Endodermal cell (in vitro differentiated cells): ENCODE measurements at regions not wholly inside any gene's neighbourhood (a gene's known extent, or its start where the extent isn't known, plus 50 kb on each side); places are given as distances from the start of the nearest gene placed in this dataset.
"Not testable (repeated sequence)": the region's sequence is repeated elsewhere in the genome, so short reads cannot be mapped to it uniquely, and the experiment has no call there.

Source experiments
- DNase-seq: peaks from one replicate; pipeline ENCODE4 v3.0.0-alpha.2; 2017
- H3K27ac ChIP-seq: 2 replicates; pipeline ENCODE4 v1.5.1; 2013; ENCODE audit warnings: mild to moderate bottlenecking, low read depth, low read length, moderate library complexity
- H3K27me3 ChIP-seq: 2 replicates; pipeline ENCODE4 v1.6.1; 2013; ENCODE audit warnings: mild to moderate bottlenecking, low read length, moderate library complexity; ENCODE audit not compliant: insufficient read depth, control insufficient read depth, poor library complexity, severe bottlenecking
- H3K36me3 ChIP-seq: 2 replicates; pipeline ENCODE4 v1.7.0; 2013; ENCODE audit warnings: mild to moderate bottlenecking, low read length, moderate library complexity; ENCODE audit not compliant: control insufficient read depth, insufficient read depth
- H3K4me1 ChIP-seq: one replicate; pipeline ENCODE4 v1.7.0; 2013; ENCODE audit warnings: low read length; ENCODE audit not compliant: control insufficient read depth, insufficient read depth
- H3K4me3 ChIP-seq: 2 replicates; pipeline ENCODE4 v1.5.1; 2013; ENCODE audit warnings: mild to moderate bottlenecking, low read length, moderate library complexity
- H3K9ac ChIP-seq: 2 replicates; pipeline ENCODE4 v1.6.1; 2013; ENCODE audit warnings: mild to moderate bottlenecking, low read length, moderate library complexity; ENCODE audit not compliant: poor library complexity, severe bottlenecking; ENCODE audit errors: extremely low read depth
- H3K9me3 ChIP-seq: 2 replicates; pipeline ENCODE4 v1.6.1; 2013; ENCODE audit warnings: mild to moderate bottlenecking, low read length, moderate library complexity; ENCODE audit not compliant: control insufficient read depth
- H3K27ac Mint-ChIP-seq: 2 replicates; pipeline ENCODE4 v1.8.0; 2020; ENCODE audit warnings: mixed read lengths
- H3K27me3 Mint-ChIP-seq: 2 replicates; pipeline ENCODE4 v1.8.0; 2021; ENCODE audit warnings: mild to moderate bottlenecking, mixed read lengths; ENCODE audit not compliant: insufficient read depth
- H3K36me3 Mint-ChIP-seq: 2 replicates; pipeline ENCODE4 v1.8.0; 2020; ENCODE audit warnings: low read depth, mixed read lengths
- H3K4me1 Mint-ChIP-seq: 2 replicates; pipeline ENCODE4 v1.8.0; 2020; ENCODE audit warnings: mixed read lengths
- H3K4me3 Mint-ChIP-seq: 2 replicates; pipeline ENCODE4 v1.8.0; 2020; ENCODE audit warnings: mild to moderate bottlenecking, moderate library complexity, mixed read lengths
- H3K9me3 Mint-ChIP-seq: 2 replicates; pipeline ENCODE4 v1.8.0; 2020; ENCODE audit warnings: mild to moderate bottlenecking, mixed read lengths
- WGBS, 2 experiments: methylation state at CpG; one replicate each; pipeline versions ENCODE4 v1.1.5 to v1.1.7; 2013; ENCODE audit warnings: missing lambda C conversion rate in 2 of 2, mixed read lengths in 1 of 2; ENCODE audit not compliant: insufficient coverage in 1 of 2, insufficient read length in 1 of 2; 5-methylcytosine and 5-hydroxymethylcytosine counted together
- TF ChIP-seq, protein P1 (sequence below): fragments of 200-600 bp; sonication (generic); conservative IDR thresholded peaks from 2 replicates; pipeline ENCODE4 v1.5.0; 2021; ENCODE audit warnings: antibody characterized with exemption, mild to moderate bottlenecking

DNA sequence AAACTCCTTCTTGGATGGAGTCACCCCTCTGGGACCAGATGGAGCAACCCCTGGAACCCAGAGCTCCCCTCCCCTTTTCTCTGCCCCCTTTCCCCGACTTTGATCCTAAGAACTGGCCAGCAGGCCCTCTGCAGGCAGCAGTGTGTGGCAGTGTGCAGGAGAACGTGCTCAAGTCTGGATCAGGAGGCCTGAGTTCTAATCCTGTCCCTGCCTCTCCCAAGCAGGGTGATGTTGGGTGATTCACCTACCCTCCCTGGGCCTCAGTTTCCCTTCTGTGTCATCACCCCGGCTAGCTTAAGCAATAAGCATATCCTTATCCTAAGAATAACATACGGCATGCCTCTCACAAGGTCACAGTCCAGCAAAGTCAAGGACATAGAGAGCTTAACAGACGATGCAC lies 67.6 kb downstream of the C9orf50 start:
- no peaks in the 10 kb centered on the region for H3K36me3 Mint-ChIP-seq
- no peaks in the 10 kb centered on the region for H3K9me3 Mint-ChIP-seq
- no peak overlapping the region for H3K27ac Mint-ChIP-seq
- WGBS, 2 experiments = 83 to 91% methylated on average over 3 to 5 of the region's 5 CpGs
- H3K4me3 ChIP-seq = no peak overlapping the region
- H3K27me3 Mint-ChIP-seq = peaks cover 13% of the 10 kb centered on the region
- H3K27me3 ChIP-seq = no peaks in the 10 kb centered on the region
- H3K9ac ChIP-seq = no peak overlapping the region
- H3K4me1 Mint-ChIP-seq = peaks cover 30% of the 10 kb centered on the region
- TF ChIP-seq, protein P1, sequence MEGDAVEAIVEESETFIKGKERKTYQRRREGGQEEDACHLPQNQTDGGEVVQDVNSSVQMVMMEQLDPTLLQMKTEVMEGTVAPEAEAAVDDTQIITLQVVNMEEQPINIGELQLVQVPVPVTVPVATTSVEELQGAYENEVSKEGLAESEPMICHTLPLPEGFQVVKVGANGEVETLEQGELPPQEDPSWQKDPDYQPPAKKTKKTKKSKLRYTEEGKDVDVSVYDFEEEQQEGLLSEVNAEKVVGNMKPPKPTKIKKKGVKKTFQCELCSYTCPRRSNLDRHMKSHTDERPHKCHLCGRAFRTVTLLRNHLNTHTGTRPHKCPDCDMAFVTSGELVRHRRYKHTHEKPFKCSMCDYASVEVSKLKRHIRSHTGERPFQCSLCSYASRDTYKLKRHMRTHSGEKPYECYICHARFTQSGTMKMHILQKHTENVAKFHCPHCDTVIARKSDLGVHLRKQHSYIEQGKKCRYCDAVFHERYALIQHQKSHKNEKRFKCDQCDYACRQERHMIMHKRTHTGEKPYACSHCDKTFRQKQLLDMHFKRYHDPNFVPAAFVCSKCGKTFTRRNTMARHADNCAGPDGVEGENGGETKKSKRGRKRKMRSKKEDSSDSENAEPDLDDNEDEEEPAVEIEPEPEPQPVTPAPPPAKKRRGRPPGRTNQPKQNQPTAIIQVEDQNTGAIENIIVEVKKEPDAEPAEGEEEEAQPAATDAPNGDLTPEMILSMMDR = peak; percentile 23
- no peak overlapping the region for H3K4me3 Mint-ChIP-seq
- no peaks in the 10 kb centered on the region for H3K36me3 ChIP-seq
- DNase-seq = no peak
- no peak overlapping the region for H3K27ac ChIP-seq
- no peaks in the 10 kb centered on the region for H3K9me3 ChIP-seq
- peaks cover 15% of the 10 kb centered on the region for H3K4me1 ChIP-seq

DNA sequence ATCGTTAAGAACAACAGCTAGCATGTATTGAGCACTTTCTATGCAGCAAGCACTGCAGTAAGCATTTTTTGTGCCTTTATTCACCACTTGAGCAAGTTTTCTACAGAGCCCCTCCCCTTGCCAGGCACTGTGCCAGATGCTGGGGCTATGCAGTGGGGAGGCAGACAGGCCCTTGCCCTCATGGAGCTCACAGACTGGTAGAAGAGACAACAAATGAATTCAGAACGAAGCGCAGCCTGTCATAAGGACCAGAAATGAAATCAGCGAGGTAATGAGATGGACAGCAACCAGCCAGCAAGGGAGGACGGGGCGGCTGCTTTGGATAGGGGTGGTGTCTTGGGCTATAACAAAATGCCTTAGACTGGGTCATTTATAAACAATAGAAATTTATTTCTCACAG lies 68.8 kb downstream of the C9orf50 start:
- no peaks in the 10 kb centered on the region for H3K9me3 ChIP-seq
- no peaks in the 10 kb centered on the region for H3K27me3 ChIP-seq
- Mint-ChIP-seq H3K9me3 (no peaks in the 10 kb centered on the region), H3K36me3 (no peaks in the 10 kb centered on the region), H3K27me3 (peaks cover 13% of the 10 kb centered on the region), H3K27ac (no peak overlapping the region), H3K4me1 (peaks cover 24% of the 10 kb centered on the region), H3K4me3 (no peak overlapping the region)
- peaks cover 8% of the 10 kb centered on the region for H3K4me1 ChIP-seq
- no peak overlapping the region for H3K27ac ChIP-seq
- WGBS, 2 experiments = 92 to 93% methylated on average over 3 to 6 of the region's 6 CpGs
- DNase-seq = peak; percentile 39
- no peak overlapping the region for H3K4me3 ChIP-seq
- no peak overlapping the region for H3K9ac ChIP-seq
- H3K36me3 ChIP-seq = no peaks in the 10 kb centered on the region
- TF ChIP-seq, protein P1 = no peak

DNA sequence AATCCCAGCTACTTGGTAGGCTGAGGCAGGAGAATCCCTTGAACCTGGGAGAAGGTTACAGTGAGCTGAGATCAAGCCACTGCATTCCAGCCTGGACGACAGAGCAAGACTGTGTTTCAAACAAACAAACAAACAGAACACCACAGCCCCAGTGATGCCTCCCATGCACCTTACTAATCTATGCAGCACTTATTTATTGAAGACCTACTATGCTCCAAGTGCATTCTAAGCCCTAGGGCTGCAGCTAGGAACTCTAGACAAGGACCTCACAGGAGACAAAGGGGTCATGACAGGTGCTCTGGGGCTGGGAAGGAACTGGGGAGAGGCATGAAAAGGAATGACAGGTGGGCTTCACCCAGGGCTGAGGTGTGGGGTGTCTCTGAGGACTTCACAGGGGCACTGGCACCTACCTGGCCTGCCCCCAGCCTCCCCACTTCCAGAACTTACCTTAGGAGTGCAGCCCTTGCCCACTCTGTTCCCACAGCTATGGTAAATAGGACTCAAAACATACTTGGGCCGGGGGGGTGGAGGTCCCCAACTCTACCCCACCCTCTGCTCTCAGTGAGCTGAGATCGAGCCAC lies 69.4 kb downstream of the C9orf50 start:
- Histone ChIP-seq H3K27me3 (no peaks in the 10 kb centered on the region), H3K9ac (no peak overlapping the region), H3K4me3 (no peak overlapping the region), H3K9me3 (no peaks in the 10 kb centered on the region), H3K4me1 (peaks cover 6% of the 10 kb centered on the region), H3K36me3 (no peaks in the 10 kb centered on the region), H3K27ac (no peak overlapping the region)
- TF ChIP-seq, protein P1 = no peak
- no peak overlapping the region for H3K27ac Mint-ChIP-seq
- H3K4me1 Mint-ChIP-seq = peaks cover 19% of the 10 kb centered on the region
- peak overlapping the region; percentile 67 for H3K4me3 Mint-ChIP-seq
- no peaks in the 10 kb centered on the region for H3K9me3 Mint-ChIP-seq
- DNase-seq = peak; percentile 35
- peaks cover 16% of the 10 kb centered on the region for H3K27me3 Mint-ChIP-seq
- 86 to 87% methylated on average over 2 to 3 of the region's 3 CpGs for WGBS, 2 experiments
- H3K36me3 Mint-ChIP-seq = no peaks in the 10 kb centered on the region

DNA sequence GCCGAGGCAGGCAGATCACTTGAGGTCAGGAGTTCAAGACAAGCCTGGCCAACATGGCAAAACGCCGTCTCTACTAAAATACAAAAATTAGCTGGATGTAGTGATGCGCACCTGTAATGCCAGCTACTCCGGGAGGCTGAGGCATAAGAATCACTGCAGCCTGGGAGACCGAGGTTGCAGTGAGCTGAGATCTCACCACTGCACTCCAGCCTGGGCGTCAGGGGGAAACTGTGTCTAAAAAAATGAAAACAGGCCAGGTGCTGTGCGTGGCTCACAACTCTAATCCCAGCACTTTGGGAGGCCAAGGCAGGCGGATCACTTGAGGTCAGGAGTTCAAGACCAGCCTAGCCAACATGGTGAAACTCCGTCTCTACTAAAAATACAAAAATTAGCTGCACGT lies 69.9 kb downstream of the C9orf50 start:
- WGBS, 2 experiments = 93 to 96% methylated on average over 11 of the region's 11 CpGs
- not testable (repeated sequence) for H3K9me3 ChIP-seq, H3K4me3 ChIP-seq, H3K9ac ChIP-seq, H3K27me3 ChIP-seq, H3K36me3 Mint-ChIP-seq, H3K36me3 ChIP-seq, H3K4me1 ChIP-seq, H3K27ac ChIP-seq, H3K9me3 Mint-ChIP-seq, H3K27ac Mint-ChIP-seq
- DNase-seq = peak; percentile 32
- H3K27me3 Mint-ChIP-seq = peaks cover 16% of the 10 kb centered on the region
- H3K4me1 Mint-ChIP-seq = peaks cover 16% of the 10 kb centered on the region
- H3K4me3 Mint-ChIP-seq = peak overlapping the region; percentile 67
